Inflammatory macrophage treated with lipopolysaccharide for 4 hours (primary cell): ENCODE measurements at regions not wholly inside any gene's neighbourhood (a gene's known extent, or its start where the extent isn't known, plus 50 kb on each side); places are given as distances from the start of the nearest gene placed in this dataset.
"Not testable (repeated sequence)": the region's sequence is repeated elsewhere in the genome, so short reads cannot be mapped to it uniquely, and the experiment has no call there.

Source experiments
- DNase-seq: peaks from one replicate; pipeline ENCODE4 v3.0.0-alpha.2; 2020

- DNase-seq, result no peak
Measured at GRCh38 chr1:195327361-195327760, 1280.9 kb downstream of the KCNT2 start.

DNA sequence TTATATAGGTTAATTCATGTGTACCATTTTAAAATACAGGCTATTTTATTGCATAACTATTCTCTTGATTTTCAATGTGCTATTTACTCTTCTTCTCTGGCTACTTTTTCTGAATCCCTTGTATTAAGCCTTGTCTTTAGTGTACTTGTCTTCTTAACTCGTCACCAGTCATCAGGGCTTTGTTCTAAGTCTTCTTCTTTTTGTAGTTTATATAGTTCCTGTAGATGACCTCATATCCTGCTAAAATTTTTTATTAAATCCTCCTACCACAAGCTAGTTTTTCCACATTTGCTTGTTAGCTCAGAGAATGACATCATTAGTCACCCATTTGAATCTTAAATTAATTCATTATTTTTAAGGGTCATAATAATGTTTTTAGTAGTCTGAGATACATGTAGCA is 1281.9 kb downstream of the KCNT2 start:
- DNase-seq, result no peak

DNA sequence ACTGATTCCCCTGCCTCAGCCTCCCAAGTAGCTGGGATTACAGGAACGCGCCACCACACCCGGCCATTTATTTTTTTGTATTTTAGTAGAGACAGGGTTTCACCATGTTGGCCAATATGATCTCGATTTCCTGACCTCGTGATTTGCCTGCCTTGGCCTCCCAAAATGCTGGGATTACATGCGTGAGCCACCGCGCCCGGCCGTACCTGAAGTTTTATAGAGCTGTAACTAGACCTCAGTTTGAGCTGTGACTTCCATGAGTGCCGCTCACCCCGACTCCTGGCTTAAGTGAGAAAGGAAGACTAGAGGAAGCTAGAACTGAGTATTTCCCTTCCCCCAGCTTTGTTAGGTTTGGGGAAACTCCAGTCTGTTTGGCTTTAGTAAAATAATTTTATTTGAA is 1283.1 kb downstream of the KCNT2 start:
- DNase-seq, result no peak

- no peak for DNase-seq
Measured at GRCh38 chr1:195306281-195306680, 1302.0 kb downstream of the KCNT2 start.

- DNase-seq, result no peak
Measured at GRCh38 chr1:195294911-195295310, 1313.3 kb downstream of the KCNT2 start.

- DNase-seq, result no peak
Measured at GRCh38 chr1:195278644-195279043, 1329.6 kb downstream of the KCNT2 start.

- no peak for DNase-seq
Measured at GRCh38 chr1:195275710-195276109, 1332.5 kb downstream of the KCNT2 start.

- no peak for DNase-seq
Measured at GRCh38 chr1:195251900-195252299, 1356.3 kb downstream of the KCNT2 start.

DNA sequence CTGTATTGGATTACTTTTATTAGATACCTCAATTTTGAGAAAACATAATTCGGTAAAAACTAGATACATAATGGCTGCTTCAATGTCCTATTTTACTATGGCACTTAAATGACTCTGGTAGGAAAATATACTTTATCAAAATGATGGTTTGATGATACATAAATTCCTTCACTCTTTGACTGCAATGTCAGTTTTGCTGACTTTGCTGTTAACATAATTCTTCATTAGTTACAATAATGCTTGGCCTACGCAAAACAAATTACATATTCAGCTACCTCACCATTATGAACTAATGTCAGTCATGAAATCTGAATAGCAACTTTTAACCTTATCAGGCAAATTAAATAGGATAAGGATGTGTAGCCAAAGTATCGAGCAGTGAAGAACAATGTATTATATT is 1364.7 kb downstream of the KCNT2 start:
- no peak for DNase-seq

- DNase-seq, result no peak
Measured at GRCh38 chr1:195241066-195241465, 1367.2 kb downstream of the KCNT2 start.

- DNase-seq, result no peak
Measured at GRCh38 chr1:195238313-195238712, 1369.9 kb downstream of the KCNT2 start.

- no peak for DNase-seq
Measured at GRCh38 chr1:195236991-195237889, 1371.0 kb downstream of the KCNT2 start.

DNA sequence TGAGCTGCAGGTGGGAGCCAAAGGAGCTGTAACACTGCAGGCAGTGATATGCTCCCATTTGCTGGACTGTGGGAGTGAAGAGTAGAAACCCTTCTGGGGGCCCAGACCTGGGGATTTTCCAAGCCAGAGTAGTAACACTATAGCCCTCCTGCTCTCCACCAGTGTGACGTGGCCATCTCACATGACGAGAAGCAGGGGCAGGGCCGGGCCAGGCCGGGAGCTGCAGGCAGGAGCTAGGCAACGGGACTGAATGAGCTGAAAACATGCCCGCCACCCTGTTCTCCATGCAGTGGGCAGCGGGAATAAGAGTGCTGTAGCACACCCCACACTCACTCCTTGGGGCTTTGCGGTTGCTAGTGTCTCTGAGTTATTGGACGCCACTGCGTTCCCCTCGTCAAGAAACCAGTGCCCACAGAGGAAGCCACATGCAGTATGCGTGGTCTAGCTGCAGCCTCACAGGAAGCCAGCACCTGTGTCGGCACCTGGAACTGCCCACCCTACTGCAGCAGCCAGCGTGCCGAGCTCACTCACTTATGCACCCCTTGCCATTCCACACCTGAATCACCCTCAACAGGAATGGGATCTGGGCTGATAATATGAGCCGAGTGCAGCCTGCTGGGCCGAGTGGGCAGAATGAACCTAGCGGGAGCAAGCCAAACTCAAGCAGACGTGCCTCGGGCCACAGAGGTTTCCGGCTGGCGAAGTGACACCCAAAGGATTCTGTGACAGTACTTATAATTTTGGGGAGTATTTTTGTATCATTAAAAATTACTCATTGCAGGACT is 1389.6 kb downstream of the KCNT2 start:
- no peak for DNase-seq

DNA sequence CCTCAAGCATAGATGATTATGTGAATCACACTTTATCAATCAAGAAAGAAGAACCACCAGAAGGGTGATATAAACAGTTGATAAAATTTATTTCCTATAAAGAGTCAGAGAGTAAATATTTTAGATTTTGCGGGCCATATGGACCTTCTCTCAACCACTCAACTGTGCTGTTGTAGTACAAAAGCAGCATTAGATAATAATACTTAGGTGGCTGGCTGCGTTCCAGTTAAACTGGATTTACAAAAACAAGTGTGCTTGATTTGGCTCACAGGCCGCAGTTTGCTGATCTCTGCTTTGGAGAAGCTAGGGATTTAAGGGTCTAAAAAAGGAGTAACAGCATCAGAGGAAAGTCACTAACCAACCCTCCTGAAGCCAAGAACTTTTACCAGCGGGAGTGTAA is 1406.0 kb downstream of the KCNT2 start:
- no peak for DNase-seq

- no peak for DNase-seq
Measured at GRCh38 chr1:195200772-195201171, 1407.5 kb downstream of the KCNT2 start.

DNA sequence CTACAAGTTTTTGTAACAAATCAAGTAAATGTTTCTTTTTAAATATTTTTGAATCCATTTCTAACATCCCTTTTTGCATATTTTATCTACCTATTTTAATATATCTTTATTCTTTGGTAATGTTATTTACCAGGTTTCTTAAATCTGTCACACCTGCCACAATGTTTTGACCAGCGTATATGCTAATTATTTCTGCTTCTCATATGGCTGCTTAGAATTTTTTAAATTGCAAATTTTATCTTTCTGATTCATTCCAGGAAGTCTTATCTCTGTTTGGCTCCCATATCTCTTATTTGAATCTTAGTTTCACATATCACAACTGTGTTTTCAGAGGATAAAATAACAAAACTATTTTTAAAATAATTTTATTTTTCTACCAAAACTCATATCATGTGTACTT is 1411.1 kb downstream of the KCNT2 start:
- DNase-seq, result no peak

DNA sequence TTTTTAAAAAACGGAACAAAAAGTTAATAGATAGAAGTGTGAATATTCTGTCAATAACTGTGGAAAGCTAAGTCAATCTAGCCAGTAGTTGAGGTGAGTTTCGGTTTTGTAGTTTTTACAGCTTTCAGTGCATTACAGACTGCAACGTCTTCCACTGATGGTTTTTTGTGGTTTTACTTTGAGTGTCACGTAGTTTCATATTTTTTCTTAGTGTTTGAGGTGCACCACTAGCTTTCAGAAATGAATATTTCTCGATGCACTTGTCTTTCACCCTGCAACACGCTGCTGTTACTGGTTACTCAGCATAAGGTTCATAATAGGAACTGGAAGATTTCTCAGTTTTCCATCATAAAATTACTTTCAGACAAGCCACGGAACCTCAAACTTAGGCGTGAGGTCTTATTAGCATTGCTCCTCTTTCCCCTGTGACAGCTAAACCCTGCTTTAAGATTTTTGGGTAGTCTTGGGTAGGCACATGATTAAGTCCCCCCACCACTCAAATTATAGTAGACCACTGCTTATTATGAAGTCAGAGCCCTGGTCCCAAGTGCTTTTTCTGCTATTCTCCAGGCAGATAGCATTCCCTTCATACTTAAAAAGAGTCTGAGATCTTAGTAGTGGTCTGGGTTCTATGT is 1412.7 kb downstream of the KCNT2 start:
- no peak for DNase-seq

DNA sequence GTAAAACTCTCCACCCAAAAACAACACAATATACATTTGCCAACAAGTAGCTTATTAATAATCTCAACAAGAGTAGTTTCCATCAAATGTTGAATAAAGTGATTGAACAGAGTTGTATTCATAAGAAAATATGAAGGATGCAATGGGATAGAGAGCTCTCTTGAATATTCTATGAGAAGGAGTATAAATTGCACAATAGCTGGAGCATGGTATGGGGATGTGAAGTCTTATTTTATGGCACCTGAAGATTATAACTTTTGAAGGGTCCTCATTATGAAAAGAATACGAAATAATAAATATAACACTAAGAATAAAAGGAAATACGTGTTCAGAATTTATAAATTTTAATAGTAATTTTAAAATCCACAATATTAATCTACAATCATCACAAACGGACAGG is 1415.1 kb downstream of the KCNT2 start:
- no peak for DNase-seq

DNA sequence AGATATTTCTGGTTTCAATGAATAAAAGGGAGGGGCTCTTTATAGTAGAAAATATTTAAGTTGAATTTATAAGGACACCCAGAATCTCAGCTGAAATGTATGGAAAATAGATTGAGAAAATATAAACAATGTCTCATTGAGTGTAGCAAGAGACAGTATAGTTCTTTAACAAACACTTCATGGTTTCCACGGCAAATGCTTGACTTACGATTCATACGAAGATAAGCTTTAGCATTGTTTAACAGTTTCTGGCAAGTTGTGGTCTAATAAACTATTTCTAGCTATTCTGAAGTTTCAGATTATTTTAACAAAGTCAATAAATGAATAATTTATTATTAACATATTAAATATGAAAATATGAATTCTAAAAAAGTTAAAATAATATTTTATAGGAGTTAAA is 1419.4 kb downstream of the KCNT2 start:
- no peak for DNase-seq

GRCh38 chr1:195186544-195186943 is 1421.7 kb downstream of the KCNT2 start:
- DNase-seq, result no peak

DNA sequence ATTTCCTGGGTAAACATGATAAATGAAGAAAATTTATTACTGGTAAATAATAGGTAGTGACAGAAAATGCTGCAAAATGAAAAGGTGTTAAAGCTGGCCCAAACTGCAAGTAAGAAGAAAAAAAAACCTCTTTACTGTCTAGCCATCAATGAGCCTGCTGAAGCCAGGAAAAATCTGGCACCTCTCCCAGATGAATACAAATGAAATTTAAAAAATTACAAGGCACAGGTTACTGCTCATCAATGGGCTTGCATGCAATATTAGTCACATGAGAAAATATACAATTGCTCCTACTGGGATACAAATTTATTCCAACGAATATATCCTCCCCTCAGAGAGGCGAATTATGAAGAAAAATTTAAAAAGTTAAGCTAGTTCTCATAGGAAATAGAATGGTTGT is 1422.5 kb downstream of the KCNT2 start:
- DNase-seq, result no peak

DNA sequence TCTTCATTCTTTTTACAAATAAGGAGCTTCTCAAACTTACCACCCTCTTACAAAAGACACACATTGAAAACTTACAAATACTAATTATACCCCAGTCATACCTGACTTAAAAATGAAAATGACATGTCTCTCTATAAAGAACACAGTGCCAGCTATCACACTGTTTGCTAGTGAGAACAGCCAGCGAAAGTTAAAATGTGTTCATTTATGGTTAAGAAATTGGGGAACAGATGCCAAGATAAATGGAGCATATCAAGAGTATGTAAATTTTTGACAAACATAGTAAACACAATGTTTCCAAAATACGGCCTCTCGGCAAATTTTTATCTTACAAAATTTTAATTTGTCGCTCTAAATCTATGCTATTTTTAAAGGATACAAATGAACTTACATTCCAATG is 1422.9 kb downstream of the KCNT2 start:
- no peak for DNase-seq

GRCh38 chr1:195173753-195174152 is 1434.5 kb downstream of the KCNT2 start:
- DNase-seq, result no peak

- not testable (repeated sequence) for DNase-seq
Measured at GRCh38 chr1:195159795-195160194, 1448.4 kb downstream of the KCNT2 start.
